HEK293 (cell line): ENCODE measurements at regions not wholly inside any gene's neighbourhood (a gene's known extent, or its start where the extent isn't known, plus 50 kb on each side); places are given as distances from the start of the nearest gene placed in this dataset.

Experiments used
- CTCF ChIA-PET: fragments of 350-600 bp; formaldehyde crosslinking; extraction: SDS; loops from one replicate; lab custom pipeline; 2021; ENCODE audit warnings: antibody characterized with exemption; lab: Yijun Ruan, JAX
- POLR2A ChIA-PET: fragments of 300-600 bp; formaldehyde crosslinking; extraction: SDS; loops from one replicate; lab custom pipeline; 2020; ENCODE audit warnings: antibody characterized with exemption, inconsistent platforms; lab: Yijun Ruan, JAX
- H3K27ac ChIP-seq: fragments of 200-500 bp; sonication (Bioruptor generic); 2 replicates; pipeline ENCODE4 v1.5.1; 2014; ENCODE audit warnings: low read depth, low read length, control low read depth, inconsistent platforms; ENCODE audit errors: extremely low read depth
- H3K36me3 ChIP-seq, 2 experiments: fragments of 200-500 bp in 1 of 2; sonication (Bioruptor generic) in 1 of 2; 1 replicate in 1 of 2; 2 replicates in 1 of 2; pipeline ENCODE4 v1.5.1; 2014 to 2017; ENCODE audit warnings: inconsistent platforms in 2 of 2, low read length in 2 of 2; ENCODE audit not compliant: control insufficient read depth in 2 of 2, insufficient read depth in 1 of 2
- H3K4me1 ChIP-seq: fragments of 200-500 bp; sonication (Bioruptor generic); 2 replicates; pipeline ENCODE4 v1.5.1; 2014; ENCODE audit warnings: mild to moderate bottlenecking, low read length, inconsistent platforms; ENCODE audit not compliant: control insufficient read depth, insufficient read depth
- H3K4me3 ChIP-seq: 2 replicates; pipeline ENCODE4 v1.5.1; 2011; ENCODE audit warnings: low read depth, mild to moderate bottlenecking, control low read depth, low read length, moderate library complexity
- H3K9me3 ChIP-seq: fragments of 200-500 bp; sonication (Bioruptor generic); 2 replicates; pipeline ENCODE4 v1.5.1; 2014; ENCODE audit warnings: low read depth, low read length, inconsistent platforms; ENCODE audit not compliant: control insufficient read depth, insufficient read depth
- AEBP2 ChIP-seq: fragments of 450-650 bp; formaldehyde crosslinking; IDR thresholded peaks from 2 replicates; pipeline ENCODE4 v1.5.1; 2016; ENCODE audit warnings: missing biosample characterization, missing genetic modification characterization, borderline replicate concordance
- BCL11A ChIP-seq: fragments of 450-650 bp; formaldehyde crosslinking; IDR thresholded peaks from 2 replicates; pipeline ENCODE4 v1.5.1; 2016; ENCODE audit warnings: low read depth, missing biosample characterization, missing genetic modification characterization
- GLI2 ChIP-seq: fragments of 450-650 bp; formaldehyde crosslinking; IDR thresholded peaks from 2 replicates; pipeline ENCODE4; 2017; ENCODE audit warnings: missing biosample characterization, missing genetic modification characterization, low read depth, borderline replicate concordance
- GLIS1 ChIP-seq: fragments of 450-650 bp; formaldehyde crosslinking; IDR thresholded peaks from 2 replicates; pipeline ENCODE4 v1.5.1; 2016; ENCODE audit warnings: missing biosample characterization, missing genetic modification characterization
- HOXD13 ChIP-seq: sonication (generic); formaldehyde crosslinking; IDR thresholded peaks from 2 replicates; pipeline ENCODE4 v1.8.0; 2022; ENCODE audit warnings: missing genetic modification reagents, borderline replicate concordance
- INSM2 ChIP-seq: fragments of 450-650 bp; formaldehyde crosslinking; IDR thresholded peaks from 2 replicates; pipeline ENCODE4 v1.5.1; 2016; ENCODE audit warnings: missing biosample characterization, missing genetic modification characterization
- KLF7 ChIP-seq: fragments of 450-650 bp; formaldehyde crosslinking; IDR thresholded peaks from 2 replicates; pipeline ENCODE4 v1.5.1; 2016; ENCODE audit warnings: missing biosample characterization, missing genetic modification characterization, borderline replicate concordance
- PRDM1 ChIP-seq: fragments of 450-650 bp; formaldehyde crosslinking; IDR thresholded peaks from 2 replicates; pipeline ENCODE4; 2016; ENCODE audit warnings: missing biosample characterization, missing genetic modification characterization
- SETDB1 ChIP-seq: IDR thresholded peaks from one replicate; pipeline ENCODE4 v1.6.1; 2017; ENCODE audit warnings: mild to moderate bottlenecking, low read length, moderate library complexity, mixed read lengths; ENCODE audit not compliant: insufficient read length
- WT1 ChIP-seq: fragments of 450-650 bp; formaldehyde crosslinking; IDR thresholded peaks from 2 replicates; pipeline ENCODE4 v1.5.1; 2016; ENCODE audit warnings: missing biosample characterization, missing genetic modification characterization
- ZBTB20 ChIP-seq: fragments of 450-650 bp; formaldehyde crosslinking; IDR thresholded peaks from 2 replicates; pipeline ENCODE4 v1.5.1; 2016; ENCODE audit warnings: missing biosample characterization, missing genetic modification characterization
- ZFP37 ChIP-seq: fragments of 450-650 bp; formaldehyde crosslinking; IDR thresholded peaks from 2 replicates; pipeline ENCODE4 v1.5.1; 2016; ENCODE audit warnings: missing biosample characterization, missing genetic modification characterization
- ZNF169 ChIP-seq: fragments of 450-650 bp; formaldehyde crosslinking; IDR thresholded peaks from 2 replicates; pipeline ENCODE4 v1.5.1; 2016; ENCODE audit warnings: missing biosample characterization, missing genetic modification characterization
- ZNF202 ChIP-seq: fragments of 450-650 bp; formaldehyde crosslinking; IDR thresholded peaks from 2 replicates; pipeline ENCODE4 v1.5.1; 2016; ENCODE audit warnings: missing biosample characterization, missing genetic modification characterization, borderline replicate concordance
- ZNF248 ChIP-seq: fragments of 450-650 bp; formaldehyde crosslinking; IDR thresholded peaks from 2 replicates; pipeline ENCODE4 v1.5.1; 2017; ENCODE audit warnings: missing biosample characterization, missing genetic modification characterization
- ZNF302 ChIP-seq: fragments of 450-650 bp; formaldehyde crosslinking; IDR thresholded peaks from 2 replicates; pipeline ENCODE4 v1.5.1; 2016; ENCODE audit warnings: missing biosample characterization, missing genetic modification characterization, low read depth
- ZNF335 ChIP-seq: fragments of 450-650 bp; formaldehyde crosslinking; conservative IDR thresholded peaks from 2 replicates; pipeline ENCODE4 v1.5.1; 2016; ENCODE audit warnings: missing biosample characterization, missing genetic modification characterization
- ZNF521 ChIP-seq: fragments of 450-650 bp; formaldehyde crosslinking; IDR thresholded peaks from 2 replicates; pipeline ENCODE4 v1.5.1; 2017; ENCODE audit warnings: missing biosample characterization, mild to moderate bottlenecking, missing genetic modification characterization
- ZNF555 ChIP-seq: fragments of 450-650 bp; formaldehyde crosslinking; conservative IDR thresholded peaks from 2 replicates; pipeline ENCODE4 v1.5.1; 2017; ENCODE audit warnings: missing biosample characterization, mild to moderate bottlenecking, missing genetic modification characterization, inconsistent platforms
- ZNF624 ChIP-seq: fragments of 450-650 bp; formaldehyde crosslinking; IDR thresholded peaks from 2 replicates; pipeline ENCODE4 v1.5.1; 2017; ENCODE audit warnings: missing biosample characterization, missing genetic modification characterization
- ZNF639 ChIP-seq: fragments of 450-650 bp; formaldehyde crosslinking; IDR thresholded peaks from 2 replicates; pipeline ENCODE4 v1.5.1; 2016; ENCODE audit warnings: missing biosample characterization, missing genetic modification characterization
- ZNF664 ChIP-seq: fragments of 450-650 bp; formaldehyde crosslinking; IDR thresholded peaks from 2 replicates; pipeline ENCODE4 v1.5.1; 2016; ENCODE audit warnings: missing biosample characterization, missing genetic modification characterization
- ZNF843 ChIP-seq: fragments of 450-650 bp; formaldehyde crosslinking; IDR thresholded peaks from 2 replicates; pipeline ENCODE4 v1.5.1; 2016; ENCODE audit warnings: missing biosample characterization, missing genetic modification characterization
- TF ChIP-seq, protein P1 (sequence below): fragments of 450-650 bp; formaldehyde crosslinking; IDR thresholded peaks from 2 replicates; pipeline ENCODE4 v1.5.1; 2016; ENCODE audit warnings: missing biosample characterization, missing genetic modification characterization
- TF ChIP-seq, protein P2 (sequence below): fragments of 450-650 bp; formaldehyde crosslinking; IDR thresholded peaks from 2 replicates; pipeline ENCODE4 v1.5.1; 2016; ENCODE audit warnings: missing biosample characterization, missing genetic modification characterization, low read depth
- TF ChIP-seq, protein P3 (sequence below): fragments of 450-650 bp; formaldehyde crosslinking; IDR thresholded peaks from 2 replicates; pipeline ENCODE4 v1.5.1; 2017; ENCODE audit warnings: missing biosample characterization, missing genetic modification characterization
- TF ChIP-seq, protein P4 (sequence below): fragments of 450-650 bp; formaldehyde crosslinking; IDR thresholded peaks from 2 replicates; pipeline ENCODE4 v1.5.1; 2016; ENCODE audit warnings: missing biosample characterization, missing genetic modification characterization

DNA sequence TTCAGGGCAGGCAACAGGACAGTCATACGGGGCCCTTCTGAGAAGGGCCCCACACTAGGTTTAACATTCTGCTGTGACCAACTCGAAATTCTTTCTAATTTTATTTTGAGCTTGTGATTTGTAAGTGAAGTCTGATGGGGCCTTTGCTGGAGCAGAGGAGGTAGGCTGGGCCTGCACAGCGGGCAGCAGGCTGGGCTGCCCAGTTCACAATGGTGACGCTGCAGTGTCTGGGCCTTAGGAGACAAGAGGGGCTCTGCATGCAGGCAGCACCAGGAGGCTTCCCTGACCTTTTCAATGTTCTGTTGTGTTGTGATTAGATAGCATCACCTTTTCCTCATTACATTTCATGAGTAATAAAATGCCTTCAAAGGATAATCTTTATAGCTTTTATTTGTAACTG lies 175.1 kb downstream of the CXCL12 start:
- ChIA-PET POLR2A (no interaction called here), CTCF (no interaction called here)
- no peak overlapping the region for H3K27ac ChIP-seq
- no peak overlapping the region for H3K4me3 ChIP-seq
- no peaks in the 10 kb centered on the region for H3K9me3 ChIP-seq
- TF ChIP-seq, protein P1, sequence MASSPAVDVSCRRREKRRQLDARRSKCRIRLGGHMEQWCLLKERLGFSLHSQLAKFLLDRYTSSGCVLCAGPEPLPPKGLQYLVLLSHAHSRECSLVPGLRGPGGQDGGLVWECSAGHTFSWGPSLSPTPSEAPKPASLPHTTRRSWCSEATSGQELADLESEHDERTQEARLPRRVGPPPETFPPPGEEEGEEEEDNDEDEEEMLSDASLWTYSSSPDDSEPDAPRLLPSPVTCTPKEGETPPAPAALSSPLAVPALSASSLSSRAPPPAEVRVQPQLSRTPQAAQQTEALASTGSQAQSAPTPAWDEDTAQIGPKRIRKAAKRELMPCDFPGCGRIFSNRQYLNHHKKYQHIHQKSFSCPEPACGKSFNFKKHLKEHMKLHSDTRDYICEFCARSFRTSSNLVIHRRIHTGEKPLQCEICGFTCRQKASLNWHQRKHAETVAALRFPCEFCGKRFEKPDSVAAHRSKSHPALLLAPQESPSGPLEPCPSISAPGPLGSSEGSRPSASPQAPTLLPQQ = no peak
- TF ChIP-seq ZNF664 (tag by site-specific recombination) (no peak), ZNF335 (peak; percentile 57), KLF7 (no peak), ZNF248 (tag by site-specific recombination) (no peak), GLI2 (tag by site-specific recombination) (no peak), ZNF521 (tag by site-specific recombination) (no peak), ZNF843 (no peak), GLIS1 (tag by site-specific recombination) (no peak)
- H3K36me3 ChIP-seq = no peaks in the 10 kb centered on the region
- H3K4me1 ChIP-seq = peaks cover 7% of the 10 kb centered on the region; the same call in 1 of the 2 replicates

- POLR2A ChIA-PET = no interaction called here
Observed at GRCh38 chr10:44207160-44207559, 177.7 kb downstream of the CXCL12 start.

More at GRCh38 chr10:44207160-44207559, 177.7 kb downstream of the CXCL12 start:
- H3K4me3 ChIP-seq = no peak overlapping the region
- CTCF ChIA-PET = no interaction called here
- H3K36me3 ChIP-seq = no peaks in the 10 kb centered on the region
- TF ChIP-seq ZNF169 (tag by site-specific recombination) (no peak), ZNF639 (tag by site-specific recombination) (no peak), ZNF202 (tag by site-specific recombination) (no peak), PRDM1 (tag by site-specific recombination) (no peak), BCL11A (tag by site-specific recombination) (no peak), ZNF521 (tag by site-specific recombination) (no peak), HOXD13 (no peak), ZNF302 (tag by site-specific recombination) (no peak), ZNF624 (tag by site-specific recombination) (no peak), ZNF555 (tag by site-specific recombination) (no peak), ZFP37 (tag by site-specific recombination) (no peak), INSM2 (tag by site-specific recombination) (no peak), AEBP2 (tag by site-specific recombination) (no peak), WT1 (tag by site-specific recombination) (no peak), ZBTB20 (tag by site-specific recombination) (no peak), SETDB1 (no peak)
- TF ChIP-seq, protein P2, sequence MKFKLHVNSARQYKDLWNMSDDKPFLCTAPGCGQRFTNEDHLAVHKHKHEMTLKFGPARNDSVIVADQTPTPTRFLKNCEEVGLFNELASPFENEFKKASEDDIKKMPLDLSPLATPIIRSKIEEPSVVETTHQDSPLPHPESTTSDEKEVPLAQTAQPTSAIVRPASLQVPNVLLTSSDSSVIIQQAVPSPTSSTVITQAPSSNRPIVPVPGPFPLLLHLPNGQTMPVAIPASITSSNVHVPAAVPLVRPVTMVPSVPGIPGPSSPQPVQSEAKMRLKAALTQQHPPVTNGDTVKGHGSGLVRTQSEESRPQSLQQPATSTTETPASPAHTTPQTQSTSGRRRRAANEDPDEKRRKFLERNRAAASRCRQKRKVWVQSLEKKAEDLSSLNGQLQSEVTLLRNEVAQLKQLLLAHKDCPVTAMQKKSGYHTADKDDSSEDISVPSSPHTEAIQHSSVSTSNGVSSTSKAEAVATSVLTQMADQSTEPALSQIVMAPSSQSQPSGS (tag by site-specific recombination) = no peak
- TF ChIP-seq, protein P3, sequence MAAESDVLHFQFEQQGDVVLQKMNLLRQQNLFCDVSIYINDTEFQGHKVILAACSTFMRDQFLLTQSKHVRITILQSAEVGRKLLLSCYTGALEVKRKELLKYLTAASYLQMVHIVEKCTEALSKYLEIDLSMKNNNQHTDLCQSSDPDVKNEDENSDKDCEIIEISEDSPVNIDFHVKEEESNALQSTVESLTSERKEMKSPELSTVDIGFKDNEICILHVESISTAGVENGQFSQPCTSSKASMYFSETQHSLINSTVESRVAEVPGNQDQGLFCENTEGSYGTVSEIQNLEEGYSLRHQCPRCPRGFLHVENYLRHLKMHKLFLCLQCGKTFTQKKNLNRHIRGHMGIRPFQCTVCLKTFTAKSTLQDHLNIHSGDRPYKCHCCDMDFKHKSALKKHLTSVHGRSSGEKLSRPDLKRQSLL = no peak
- TF ChIP-seq, protein P4, sequence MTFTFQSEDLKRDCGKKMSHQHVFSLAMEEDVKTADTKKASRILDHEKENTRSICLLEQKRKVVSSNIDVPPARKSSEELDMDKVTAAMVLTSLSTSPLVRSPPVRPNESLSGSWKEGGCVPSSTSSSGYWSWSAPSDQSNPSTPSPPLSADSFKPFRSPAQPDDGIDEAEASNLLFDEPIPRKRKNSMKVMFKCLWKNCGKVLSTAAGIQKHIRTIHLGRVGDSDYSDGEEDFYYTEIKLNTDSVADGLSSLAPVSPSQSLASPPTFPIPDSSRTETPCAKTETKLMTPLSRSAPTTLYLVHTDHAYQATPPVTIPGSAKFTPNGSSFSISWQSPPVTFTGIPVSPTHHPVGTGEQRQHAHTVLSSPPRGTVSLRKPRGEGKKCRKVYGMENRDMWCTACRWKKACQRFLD (tag by site-specific recombination) = no peak
- TF ChIP-seq, all 188 proteins: peak for 0
- no peaks in the 10 kb centered on the region for H3K9me3 ChIP-seq
- peaks cover 11% of the 10 kb centered on the region; the same call in 1 of the 2 replicates for H3K4me1 ChIP-seq
- no peak overlapping the region for H3K27ac ChIP-seq
